Transverse colon (tissue), 4 donors: ENCODE measurements at regions not wholly inside any gene's neighbourhood (a gene's known extent, or its start where the extent isn't known, plus 50 kb on each side); places are given as distances from the start of the nearest gene placed in this dataset.
"Not testable (repeated sequence)": the region's sequence is repeated elsewhere in the genome, so short reads cannot be mapped to it uniquely, and the experiment has no call there.

Experiments used
- DNase-seq: peaks from one replicate; pipeline ENCODE4 v3.0.0-alpha.2; 2019
- H3K27ac ChIP-seq, 4 donors: fragments of 200-600 bp; sonication (generic); 2 replicates each; pipeline ENCODE4 v1.5.1; 2016 to 2018; ENCODE audit warnings: inconsistent platforms in 4 of 4
- H3K27me3 ChIP-seq: fragments of 200-600 bp; sonication (generic); 2 replicates; pipeline ENCODE4 v1.5.1; 2017; ENCODE audit warnings: inconsistent platforms
- H3K36me3 ChIP-seq, 4 donors: fragments of 200-600 bp; sonication (generic); 2 replicates each; pipeline ENCODE4 v1.5.1; 2017 to 2019; ENCODE audit warnings: inconsistent platforms in 4 of 4
- H3K4me1 ChIP-seq, 4 donors: fragments of 200-600 bp; sonication (generic); 2 replicates each; pipeline ENCODE4 v1.5.1; 2017 to 2020; ENCODE audit warnings: inconsistent platforms in 4 of 4
- H3K4me3 ChIP-seq, 4 donors: fragments of 200-600 bp; sonication (generic); 1 replicate in 1 of 4; 2 replicates in 3 of 4; pipeline versions ENCODE4 v1.5.1 to v1.6.1; 2017 to 2019; ENCODE audit warnings: inconsistent platforms in 4 of 4
- H3K9me3 ChIP-seq, 2 donors: fragments of 200-600 bp; sonication (generic); 2 replicates each; pipeline ENCODE4 v1.5.1; 2017 to 2019; ENCODE audit warnings: inconsistent platforms in 2 of 2
- EP300 ChIP-seq: sonication (generic); formaldehyde crosslinking; IDR thresholded peaks from one replicate; pipeline ENCODE4 v1.6.1; 2017; ENCODE audit warnings: antibody characterized with exemption, low read depth
- POLR2A ChIP-seq: fragments of 450-650 bp; IDR thresholded peaks from one replicate; pipeline ENCODE4 v1.6.1; 2016; ENCODE audit warnings: antibody characterized with exemption, mild to moderate bottlenecking, moderate library complexity
- POLR2AphosphoS5 ChIP-seq, 3 donors: sonication (generic); formaldehyde crosslinking; IDR thresholded peaks; one replicate each; pipeline ENCODE4 v1.6.1; 2016; ENCODE audit warnings: antibody characterized with exemption in 3 of 3
- WGBS, 2 donors: methylation state at CpG; one replicate each; pipeline ENCODE4 v1.1.5; 2018; ENCODE audit warnings: low coverage in 1 of 2; 5-methylcytosine and 5-hydroxymethylcytosine counted together
- in situ Hi-C, 4 donors: fragments of 200-750 bp; cut with MboI; loops; one replicate each; pipeline versions ENCODE4 v1.15.0 to v1.15.1; 2017; ENCODE audit warnings: low sequenced_read_pairs in 3 of 4, low pct_ligation_motif_present in 1 of 4, low pct_unique_long_range_greater_than_20kb in 1 of 4
- intact Hi-C: fragments of 100-400 bp; cut with DNase I; formaldehyde crosslinking; loops from one replicate; pipeline ENCODE4 v1.15.1; 2023; ENCODE audit warnings: low total_unique reads
- TF ChIP-seq, protein P1 (sequence below), 5 experiments: fragments of 200-600 bp in 3 of 5; fragments of 450-650 bp in 2 of 5; sonication (generic) in 3 of 5; IDR thresholded peaks; 1 replicate in 2 of 5; 2 replicates in 3 of 5; pipeline ENCODE4 v1.5.1; 2016 to 2017; ENCODE audit warnings: antibody characterized with exemption in 5 of 5, inconsistent platforms in 3 of 5, mild to moderate bottlenecking in 2 of 5, moderate library complexity in 1 of 5

DNA sequence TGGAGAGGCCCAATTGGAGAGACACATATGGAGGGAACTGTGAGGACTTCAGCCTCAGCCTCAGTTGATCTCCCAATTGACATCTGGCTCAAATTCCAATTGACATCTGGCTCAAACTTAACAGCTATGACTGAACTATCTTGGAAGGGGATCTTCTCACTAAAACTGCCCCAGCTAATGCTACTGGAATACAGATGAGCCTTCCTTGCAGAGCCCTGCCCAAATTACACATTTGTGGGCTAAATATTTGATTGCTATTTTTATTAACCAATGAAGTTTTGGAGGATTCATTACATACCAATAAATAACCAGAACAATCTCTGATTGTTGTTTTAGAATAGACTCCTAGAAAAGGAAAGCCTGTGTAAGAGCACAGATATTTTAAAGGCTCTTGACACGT, 189.0 kb upstream of the THUMPD2 start:
- Histone ChIP-seq H3K27me3 (no peaks in the 10 kb centered on the region), H3K27ac (no peak overlapping the region), H3K9me3 (peaks cover 3 to 7% of the 10 kb centered on the region in 2 donors), H3K4me3 (no peak overlapping the region), H3K4me1 (no peaks in the 10 kb centered on the region), H3K36me3 (no peaks in the 10 kb centered on the region)
- DNase-seq = no peak
- intact Hi-C loops (no loop called here), in situ Hi-C loops (no loop called here)
- WGBS, 2 donors = 40 to 54% methylated on average over 1 of the region's 1 CpG
- no peak for TF ChIP-seq EP300
- TF ChIP-seq POLR2A = no peak
- TF ChIP-seq, protein P1, sequence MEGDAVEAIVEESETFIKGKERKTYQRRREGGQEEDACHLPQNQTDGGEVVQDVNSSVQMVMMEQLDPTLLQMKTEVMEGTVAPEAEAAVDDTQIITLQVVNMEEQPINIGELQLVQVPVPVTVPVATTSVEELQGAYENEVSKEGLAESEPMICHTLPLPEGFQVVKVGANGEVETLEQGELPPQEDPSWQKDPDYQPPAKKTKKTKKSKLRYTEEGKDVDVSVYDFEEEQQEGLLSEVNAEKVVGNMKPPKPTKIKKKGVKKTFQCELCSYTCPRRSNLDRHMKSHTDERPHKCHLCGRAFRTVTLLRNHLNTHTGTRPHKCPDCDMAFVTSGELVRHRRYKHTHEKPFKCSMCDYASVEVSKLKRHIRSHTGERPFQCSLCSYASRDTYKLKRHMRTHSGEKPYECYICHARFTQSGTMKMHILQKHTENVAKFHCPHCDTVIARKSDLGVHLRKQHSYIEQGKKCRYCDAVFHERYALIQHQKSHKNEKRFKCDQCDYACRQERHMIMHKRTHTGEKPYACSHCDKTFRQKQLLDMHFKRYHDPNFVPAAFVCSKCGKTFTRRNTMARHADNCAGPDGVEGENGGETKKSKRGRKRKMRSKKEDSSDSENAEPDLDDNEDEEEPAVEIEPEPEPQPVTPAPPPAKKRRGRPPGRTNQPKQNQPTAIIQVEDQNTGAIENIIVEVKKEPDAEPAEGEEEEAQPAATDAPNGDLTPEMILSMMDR (IDR thresholded peaks at IDR 0.05) = no peak
- no peak for TF ChIP-seq POLR2AphosphoS5 (IDR thresholded peaks at IDR 0.05)

- H3K4me3 ChIP-seq, in situ Hi-C loops, H3K27ac ChIP-seq, H3K9me3 ChIP-seq, H3K27me3 ChIP-seq, DNase-seq, H3K36me3 ChIP-seq, intact Hi-C loops, H3K4me1 ChIP-seq: not testable (repeated sequence)
- WGBS, 2 donors = 73% methylated on average over 7 of the region's 7 CpGs; no CpG with 5 or more reads in 1 of the 2 donors
Observed at GRCh38 chr2:39960681-39961080, 181.6 kb upstream of the THUMPD2 start.

DNA sequence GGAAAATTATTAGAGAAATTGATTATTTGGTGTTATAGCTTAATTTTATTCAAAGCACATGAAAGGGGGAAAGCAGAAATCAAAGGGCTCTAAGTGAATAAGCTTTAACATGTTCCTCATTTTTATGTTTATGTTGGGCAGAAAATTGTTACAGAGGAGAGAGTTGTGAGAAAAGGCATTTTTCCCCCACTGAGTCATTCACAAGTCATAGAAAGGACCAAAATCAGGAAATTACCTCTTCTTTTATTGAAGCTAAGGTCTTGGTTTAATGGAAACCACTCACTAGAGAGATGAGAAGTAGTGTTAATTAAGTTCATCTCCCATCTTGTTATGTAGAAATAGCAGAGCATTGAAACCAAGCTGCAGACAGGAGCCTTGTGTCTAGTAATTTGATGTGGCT, 175.3 kb upstream of the THUMPD2 start:
- Histone ChIP-seq H3K4me1 (no peaks in the 10 kb centered on the region), H3K9me3 (no peaks in the 10 kb centered on the region), H3K27me3 (no peaks in the 10 kb centered on the region), H3K36me3 (no peaks in the 10 kb centered on the region), H3K27ac (no peak overlapping the region), H3K4me3 (no peak overlapping the region)
- DNase-seq = no peak
- TF ChIP-seq, protein P1 (IDR thresholded peaks at IDR 0.05) = no peak
- no peak for TF ChIP-seq POLR2AphosphoS5 (IDR thresholded peaks at IDR 0.05)
- TF ChIP-seq POLR2A = no peak
- no peak for TF ChIP-seq EP300
- in situ Hi-C loops = no loop called here
- intact Hi-C loops = no loop called here

GRCh38 chr2:39949131-39949530, 170.1 kb upstream of the THUMPD2 start:
- DNase-seq = no peak
- TF ChIP-seq POLR2A (no peak), EP300 (no peak), POLR2AphosphoS5 (IDR thresholded peaks at IDR 0.05) (no peak)
- TF ChIP-seq, protein P1 (IDR thresholded peaks at IDR 0.05) = no peak
- 61 to 75% methylated on average over 1 of the region's 1 CpG for WGBS, 2 donors
- Histone ChIP-seq H3K27ac (no peak overlapping the region), H3K9me3 (no peaks in the 10 kb centered on the region), H3K4me1 (no peaks in the 10 kb centered on the region), H3K27me3 (no peaks in the 10 kb centered on the region), H3K36me3 (no peaks in the 10 kb centered on the region), H3K4me3 (no peak overlapping the region)
- intact Hi-C loops (no loop called here), in situ Hi-C loops (no loop called here)

- TF ChIP-seq, protein P1 (IDR thresholded peaks at IDR 0.05) = no peak
- no peak for TF ChIP-seq POLR2AphosphoS5 (IDR thresholded peaks at IDR 0.05)
Observed at GRCh38 chr2:39948016-39948719, 169.1 kb upstream of the THUMPD2 start.

More at GRCh38 chr2:39948016-39948719, 169.1 kb upstream of the THUMPD2 start:
- no peaks in the 10 kb centered on the region for H3K36me3 ChIP-seq
- H3K4me3 ChIP-seq = no peak overlapping the region
- no peak for DNase-seq
- no peaks in the 10 kb centered on the region for H3K4me1 ChIP-seq
- no peaks in the 10 kb centered on the region for H3K9me3 ChIP-seq
- no peaks in the 10 kb centered on the region for H3K27me3 ChIP-seq
- WGBS, 2 donors = 65% methylated on average over 1 of the region's 1 CpG
- no peak overlapping the region for H3K27ac ChIP-seq
- intact Hi-C loops = no loop called here
- in situ Hi-C loops = no loop called here
